ENCODE measurements at regions not wholly inside any gene's neighbourhood (a gene's known extent, or its start where the extent isn't known, plus 50 kb on each side); places are given as distances from the start of the nearest gene placed in this dataset.
"Not testable (repeated sequence)": the region's sequence is repeated elsewhere in the genome, so short reads cannot be mapped to it uniquely, and the experiment has no call there.

DNA sequence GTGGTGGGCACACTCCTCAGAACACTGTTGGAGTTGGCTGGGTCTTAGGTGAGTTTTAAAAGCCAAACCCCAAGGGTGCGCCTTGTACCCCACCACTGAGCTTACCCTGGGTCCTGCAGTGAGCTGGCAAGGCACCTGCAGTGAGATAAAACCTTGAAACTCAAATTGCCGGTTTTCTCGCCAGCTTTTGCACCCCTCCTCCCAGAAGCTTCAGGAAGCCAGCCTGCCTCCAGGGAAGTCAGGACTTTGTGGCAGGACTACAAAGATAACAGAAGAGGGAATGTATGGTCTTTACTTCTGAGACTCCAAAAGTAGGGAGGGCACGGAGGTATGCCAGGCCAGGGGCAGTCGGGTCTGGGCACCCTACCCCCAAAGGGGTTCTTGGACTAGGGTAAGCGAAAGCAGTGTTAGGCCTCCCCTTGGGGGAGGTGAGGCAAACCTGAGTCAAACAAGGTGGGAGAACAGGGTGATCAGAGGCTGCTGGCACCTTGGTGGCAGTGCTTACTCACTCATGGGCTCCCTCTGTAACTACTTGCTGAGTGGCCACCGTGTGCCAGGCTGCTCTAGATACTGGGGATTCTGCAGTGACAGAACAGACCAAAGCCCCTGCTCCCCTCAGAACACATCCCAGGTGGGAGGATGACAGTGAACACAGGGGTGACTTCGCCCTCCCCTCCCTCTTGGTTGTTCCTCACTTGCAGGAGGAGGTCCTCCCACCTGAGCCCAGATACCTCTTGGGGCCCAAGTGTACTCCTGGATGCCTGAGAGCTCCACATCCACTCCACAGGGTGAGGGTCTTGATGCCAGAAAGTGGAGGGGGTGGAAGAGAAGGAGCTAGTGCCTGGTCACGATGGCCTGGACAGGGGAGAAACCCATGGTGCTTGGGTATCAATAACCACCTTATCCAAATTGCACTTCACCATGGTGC is 69.3 kb upstream of the RGPD5 start:
- DNase-seq (ENCODE audit: low spot score in 2 of 2) = peak; percentile 11 to 76
- intact Hi-C loops (cut with DNase I; ENCODE audit: low total_unique reads) = no loop called here
- TF ChIP-seq POLR2A (IDR thresholded peaks at IDR 0.05) = no peak
- TF ChIP-seq, protein P1, sequence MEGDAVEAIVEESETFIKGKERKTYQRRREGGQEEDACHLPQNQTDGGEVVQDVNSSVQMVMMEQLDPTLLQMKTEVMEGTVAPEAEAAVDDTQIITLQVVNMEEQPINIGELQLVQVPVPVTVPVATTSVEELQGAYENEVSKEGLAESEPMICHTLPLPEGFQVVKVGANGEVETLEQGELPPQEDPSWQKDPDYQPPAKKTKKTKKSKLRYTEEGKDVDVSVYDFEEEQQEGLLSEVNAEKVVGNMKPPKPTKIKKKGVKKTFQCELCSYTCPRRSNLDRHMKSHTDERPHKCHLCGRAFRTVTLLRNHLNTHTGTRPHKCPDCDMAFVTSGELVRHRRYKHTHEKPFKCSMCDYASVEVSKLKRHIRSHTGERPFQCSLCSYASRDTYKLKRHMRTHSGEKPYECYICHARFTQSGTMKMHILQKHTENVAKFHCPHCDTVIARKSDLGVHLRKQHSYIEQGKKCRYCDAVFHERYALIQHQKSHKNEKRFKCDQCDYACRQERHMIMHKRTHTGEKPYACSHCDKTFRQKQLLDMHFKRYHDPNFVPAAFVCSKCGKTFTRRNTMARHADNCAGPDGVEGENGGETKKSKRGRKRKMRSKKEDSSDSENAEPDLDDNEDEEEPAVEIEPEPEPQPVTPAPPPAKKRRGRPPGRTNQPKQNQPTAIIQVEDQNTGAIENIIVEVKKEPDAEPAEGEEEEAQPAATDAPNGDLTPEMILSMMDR (IDR thresholded peaks at IDR 0.05) = no peak
- 74 to 75% methylated on average over 9 of the region's 9 CpGs for WGBS, 2 donors
- H3K4me3 ChIP-seq (ENCODE audit: low read depth, poor library complexity, severe bottlenecking) = no peak overlapping the region

DNA sequence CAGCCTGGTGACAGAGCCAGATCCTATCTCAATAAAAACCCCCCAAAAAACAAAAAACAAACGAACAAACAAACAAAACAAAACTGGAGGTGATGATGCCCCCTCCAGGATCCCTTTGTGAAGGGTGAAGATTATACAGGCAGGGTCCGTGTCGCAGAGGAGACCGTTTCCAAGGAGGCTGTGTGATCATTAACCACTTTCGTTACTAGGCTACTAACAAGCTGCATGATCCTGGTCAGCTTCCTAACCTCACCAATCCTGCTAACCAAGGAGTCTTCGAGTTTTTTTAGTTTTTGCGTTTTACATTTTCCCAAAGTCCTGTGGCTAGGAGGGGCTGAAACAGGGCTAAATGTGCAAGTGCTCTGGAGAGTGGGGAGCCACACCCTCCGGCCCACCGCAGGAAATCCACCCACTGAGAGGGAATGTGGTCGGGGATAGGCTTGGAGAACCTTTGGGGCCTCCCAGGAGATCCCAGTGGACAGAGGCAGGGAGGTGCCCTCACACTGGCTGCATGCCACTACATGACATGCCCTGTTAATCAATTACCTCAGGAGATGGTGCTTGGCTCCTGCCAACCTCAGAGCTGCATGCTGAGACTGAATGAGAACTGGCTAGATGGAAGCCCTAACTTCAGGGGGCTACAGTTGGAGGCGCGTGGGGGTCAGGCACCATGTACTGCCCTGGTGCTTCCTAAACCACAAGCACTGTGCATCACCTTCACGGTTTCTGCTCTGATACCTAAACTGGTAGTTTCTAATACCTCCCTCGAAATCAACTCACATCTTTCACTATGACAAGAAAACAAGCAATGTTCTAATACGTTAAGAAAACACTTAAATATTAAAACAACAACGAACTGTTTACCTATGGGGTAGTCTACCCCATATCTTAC is 67.5 kb upstream of the RGPD5 start:
- peak; percentile 13 to 63 for DNase-seq (ENCODE audit: low spot score in 2 of 2)
- 69 to 78% methylated on average over 16 of the region's 16 CpGs for WGBS, 2 donors
- intact Hi-C loops (cut with DNase I; ENCODE audit: low total_unique reads) = no loop called here
- no peak overlapping the region for H3K4me3 ChIP-seq (ENCODE audit: low read depth, poor library complexity, severe bottlenecking)
- TF ChIP-seq POLR2A (IDR thresholded peaks at IDR 0.05) = no peak
- TF ChIP-seq, protein P1 (IDR thresholded peaks at IDR 0.05) = no peak

- no peak overlapping the region for H3K4me3 ChIP-seq (ENCODE audit: low read depth, poor library complexity, severe bottlenecking)
- WGBS, 2 donors = 88% methylated on average over 4 of the region's 4 CpGs
- peak; percentile 9 to 17 for DNase-seq (ENCODE audit: low spot score in 2 of 2)
- intact Hi-C loops (cut with DNase I; ENCODE audit: low total_unique reads) = no loop called here
- TF ChIP-seq, protein P1 (IDR thresholded peaks at IDR 0.05) = no peak
- TF ChIP-seq POLR2A (IDR thresholded peaks at IDR 0.05) = no peak
These were observed 66.1 kb upstream of the RGPD5 start for GRCh38 chr2:109727929-109728447.

DNA sequence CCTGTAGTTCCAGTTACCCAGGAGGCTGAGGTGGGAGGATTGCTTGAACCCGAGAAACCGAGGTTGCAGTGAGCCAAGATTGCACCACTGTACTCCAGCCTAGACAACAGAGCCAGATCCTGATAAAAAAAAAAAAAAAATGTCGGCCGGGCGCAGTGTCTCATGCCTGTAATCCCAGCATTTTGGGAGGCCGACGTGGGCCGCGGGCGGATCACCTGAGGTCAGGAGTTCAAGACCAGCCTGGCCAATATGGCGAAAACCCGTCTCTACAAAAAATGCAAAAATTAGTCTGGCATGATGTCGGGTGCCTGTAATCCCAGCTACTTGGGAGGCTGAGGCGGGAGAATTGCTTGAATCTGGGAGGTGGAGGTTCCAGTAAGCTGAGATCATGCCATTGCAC is 60.4 kb upstream of the RGPD5 start:
- intact Hi-C loops (cut with DNase I; ENCODE audit: low total_unique reads); H3K4me3 ChIP-seq (ENCODE audit: low read depth, poor library complexity, severe bottlenecking): not testable (repeated sequence)
- WGBS, 2 donors = 88 to 97% methylated on average over 14 of the region's 14 CpGs
- peak; percentile 1 to 53 for DNase-seq (ENCODE audit: low spot score in 2 of 2)

DNA sequence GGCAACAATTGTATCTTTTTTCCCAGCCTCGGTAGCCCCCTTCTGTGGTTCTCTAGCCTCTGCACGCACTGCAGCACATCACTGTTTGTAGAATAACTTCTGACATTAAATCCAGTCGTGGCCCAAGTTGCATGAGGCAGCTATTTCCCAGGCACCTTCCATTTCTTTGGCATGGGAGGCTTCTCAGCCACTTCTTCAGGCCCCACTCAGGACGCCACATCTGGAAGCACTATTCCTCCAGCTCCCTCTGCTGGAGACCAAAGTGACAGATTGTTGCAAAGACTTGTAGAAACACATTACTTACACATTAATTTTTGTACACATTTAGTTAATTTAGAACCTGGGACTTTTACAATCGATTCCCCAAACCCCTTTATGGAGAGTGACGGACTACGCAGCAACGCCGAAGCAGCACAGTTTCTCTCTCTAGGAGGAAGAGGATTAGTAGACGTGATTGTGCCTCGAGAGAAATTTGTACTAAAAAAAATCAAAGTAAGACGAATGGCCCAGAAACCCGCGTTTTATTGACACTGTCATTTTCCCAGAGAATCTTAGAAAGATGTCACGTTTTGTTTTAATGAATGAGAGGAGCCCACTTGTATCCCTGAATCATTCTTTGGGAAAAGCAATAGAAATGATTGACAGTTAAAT is 57.8 kb upstream of the RGPD5 start:
- 34 to 35% methylated on average over 15 of the region's 15 CpGs for WGBS, 2 donors
- no peak overlapping the region for H3K4me3 ChIP-seq (ENCODE audit: low read depth, poor library complexity, severe bottlenecking)
- intact Hi-C loops (cut with DNase I; ENCODE audit: low total_unique reads) = no loop called here
- DNase-seq (ENCODE audit: low spot score in 2 of 2) = peak; percentile 72 to 89
- TF ChIP-seq, protein P1 (IDR thresholded peaks at IDR 0.05) = peak in 1 of 3 donors; percentile 60
- no peak for TF ChIP-seq POLR2A (IDR thresholded peaks at IDR 0.05)

Data from lower leg skin (tissue), 4 donors.